ENCODE measurements at regions not wholly inside any gene's neighbourhood (a gene's known extent, or its start where the extent isn't known, plus 50 kb on each side); places are given as distances from the start of the nearest gene placed in this dataset.

- no peaks in the 10 kb centered on the region for H3K9me2 ChIP-seq (ENCODE audit: insufficient read depth)
- DNase-seq (ENCODE audit: low read depth, low spot score) (no peak), ATAC-seq (no peak)
- H3K4me2 ChIP-seq (ENCODE audit: low read length) = no peak overlapping the region
- H3K36me3 ChIP-seq (ENCODE audit: control insufficient read depth in 1 of 2, insufficient read depth in 2 of 2, low read length in 2 of 2) = no peaks in the 10 kb centered on the region
- no peak overlapping the region for H3K9ac ChIP-seq (ENCODE audit: low read length)
- RAD21 ChIA-PET (ENCODE audit: low non-redundant PET in 1 of 2, low total read pairs in 2 of 2, uncharacterized antibody in 2 of 2, unreplicated experiment in 2 of 2) = no interaction called here
- intact Hi-C loops (cut with micrococcal nuclease) = no loop called here
- H3K27ac ChIP-seq (ENCODE audit: low read depth, low read length) = no peak overlapping the region
- no peaks in the 10 kb centered on the region for H3K4me1 ChIP-seq (ENCODE audit: control insufficient read depth in 1 of 2, insufficient read depth in 2 of 2, low read length in 2 of 2)
- H3K79me2 ChIP-seq (ENCODE audit: insufficient read depth, low read length) = no peaks in the 10 kb centered on the region
- 0 out of 2 replicates have a peak, but pooled peaks cover 4% of the 10 kb centered on the region for H3K27me3 ChIP-seq (ENCODE audit: insufficient read depth, low read length)
- H2AFZ ChIP-seq (ENCODE audit: low read depth, low read length, poor library complexity, severe bottlenecking) = no peak overlapping the region
- TF ChIP-seq, protein P1, sequence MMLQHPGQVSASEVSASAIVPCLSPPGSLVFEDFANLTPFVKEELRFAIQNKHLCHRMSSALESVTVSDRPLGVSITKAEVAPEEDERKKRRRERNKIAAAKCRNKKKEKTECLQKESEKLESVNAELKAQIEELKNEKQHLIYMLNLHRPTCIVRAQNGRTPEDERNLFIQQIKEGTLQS (IDR thresholded peaks at IDR 0.05) = no peak
- TF ChIP-seq, protein P2, sequence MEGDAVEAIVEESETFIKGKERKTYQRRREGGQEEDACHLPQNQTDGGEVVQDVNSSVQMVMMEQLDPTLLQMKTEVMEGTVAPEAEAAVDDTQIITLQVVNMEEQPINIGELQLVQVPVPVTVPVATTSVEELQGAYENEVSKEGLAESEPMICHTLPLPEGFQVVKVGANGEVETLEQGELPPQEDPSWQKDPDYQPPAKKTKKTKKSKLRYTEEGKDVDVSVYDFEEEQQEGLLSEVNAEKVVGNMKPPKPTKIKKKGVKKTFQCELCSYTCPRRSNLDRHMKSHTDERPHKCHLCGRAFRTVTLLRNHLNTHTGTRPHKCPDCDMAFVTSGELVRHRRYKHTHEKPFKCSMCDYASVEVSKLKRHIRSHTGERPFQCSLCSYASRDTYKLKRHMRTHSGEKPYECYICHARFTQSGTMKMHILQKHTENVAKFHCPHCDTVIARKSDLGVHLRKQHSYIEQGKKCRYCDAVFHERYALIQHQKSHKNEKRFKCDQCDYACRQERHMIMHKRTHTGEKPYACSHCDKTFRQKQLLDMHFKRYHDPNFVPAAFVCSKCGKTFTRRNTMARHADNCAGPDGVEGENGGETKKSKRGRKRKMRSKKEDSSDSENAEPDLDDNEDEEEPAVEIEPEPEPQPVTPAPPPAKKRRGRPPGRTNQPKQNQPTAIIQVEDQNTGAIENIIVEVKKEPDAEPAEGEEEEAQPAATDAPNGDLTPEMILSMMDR (IDR thresholded peaks at IDR 0.05 in 2 of 3, conservative IDR thresholded peaks at IDR 0.05 in 1 of 3; ENCODE audit: borderline replicate concordance in 1 of 3, insufficient read depth in 1 of 3, low read depth in 2 of 3, low read length in 2 of 3) = no peak
- no peak for TF ChIP-seq YY1 (IDR thresholded peaks at IDR 0.05; ENCODE audit: extremely low read depth, insufficient replicate concordance, low read depth, low read length)
- no peak for TF ChIP-seq JUND (IDR thresholded peaks at IDR 0.05)
- TF ChIP-seq REST (IDR thresholded peaks at IDR 0.05; ENCODE audit: low read depth) = no peak
- no peak for TF ChIP-seq CEBPB (IDR thresholded peaks at IDR 0.05; ENCODE audit: low read depth)
- TF ChIP-seq ZNF274 (IDR thresholded peaks at IDR 0.05; ENCODE audit: low read depth, low read length) = no peak
- no peak for TF ChIP-seq ZBTB33 (IDR thresholded peaks at IDR 0.05; ENCODE audit: extremely low read depth, insufficient replicate concordance, low read length)
- CTCF ChIA-PET = no interaction called here
- H3K4me3 ChIP-seq (replicated peaks in 1 of 2; ENCODE audit: low read depth in 1 of 2, low read length in 2 of 2) = no peak overlapping the region
- BruUV-seq (replicated peaks) = no TSS peak
- no peaks in the 10 kb centered on the region for H3K9me3 ChIP-seq (ENCODE audit: control insufficient read depth in 1 of 2, insufficient read depth in 1 of 2, low read depth in 1 of 2, low read length in 2 of 2)
- POLR2A ChIA-PET = no interaction called here
- no peaks in the 10 kb centered on the region for H4K20me1 ChIP-seq (ENCODE audit: insufficient read depth)
Observed at GRCh38 chr17:36721560-36722120, 120.3 kb downstream of the MRM1 start.
